Peyer's patch (tissue), 4 donors: ENCODE measurements at regions not wholly inside any gene's neighbourhood (a gene's known extent, or its start where the extent isn't known, plus 50 kb on each side); places are given as distances from the start of the nearest gene placed in this dataset.

ENCODE experiments used
- DNase-seq, 3 donors: peaks; one replicate each; pipeline ENCODE4 v3.0.0-alpha.2; 2017 to 2019
- H3K27ac ChIP-seq, 4 donors: fragments of 200-600 bp; sonication (generic); one replicate each; pipeline ENCODE4 v1.5.1; 2016 to 2019
- H3K27me3 ChIP-seq, 2 donors: fragments of 200-600 bp; sonication (generic); one replicate each; pipeline ENCODE4 v1.5.1; 2019
- H3K36me3 ChIP-seq, 3 donors: fragments of 200-600 bp; sonication (generic); one replicate each; pipeline ENCODE4 v1.5.1; 2016 to 2019
- H3K4me1 ChIP-seq, 4 donors: fragments of 200-600 bp; sonication (generic); one replicate each; pipeline ENCODE4 v1.5.1; 2016 to 2019
- H3K4me3 ChIP-seq, 4 donors: fragments of 200-600 bp; sonication (generic); 1 replicate in 3 of 4; 2 replicates in 1 of 4; pipeline ENCODE4 v1.5.1; 2016 to 2019; ENCODE audit warnings: mild to moderate bottlenecking in 1 of 4
- H3K9me3 ChIP-seq, 4 donors: fragments of 200-600 bp; sonication (generic); one replicate each; pipeline ENCODE4 v1.5.1; 2016 to 2019; ENCODE audit warnings: mild to moderate bottlenecking in 1 of 4
- POLR2A ChIP-seq, 2 donors: fragments of 450-650 bp; IDR thresholded peaks; one replicate each; pipeline ENCODE4 v1.5.1; 2017; ENCODE audit warnings: antibody characterized with exemption in 2 of 2, mild to moderate bottlenecking in 2 of 2, moderate library complexity in 2 of 2
- TF ChIP-seq, protein P1 (sequence below), 6 experiments: fragments of 450-650 bp in 4 of 6; fragments of 200-600 bp in 2 of 6; sonication (generic) in 1 of 6; IDR thresholded peaks; one replicate each; pipeline ENCODE4 v1.5.1; 2017 to 2019; ENCODE audit warnings: antibody characterized with exemption in 6 of 6, mild to moderate bottlenecking in 3 of 6, moderate library complexity in 1 of 6

DNA sequence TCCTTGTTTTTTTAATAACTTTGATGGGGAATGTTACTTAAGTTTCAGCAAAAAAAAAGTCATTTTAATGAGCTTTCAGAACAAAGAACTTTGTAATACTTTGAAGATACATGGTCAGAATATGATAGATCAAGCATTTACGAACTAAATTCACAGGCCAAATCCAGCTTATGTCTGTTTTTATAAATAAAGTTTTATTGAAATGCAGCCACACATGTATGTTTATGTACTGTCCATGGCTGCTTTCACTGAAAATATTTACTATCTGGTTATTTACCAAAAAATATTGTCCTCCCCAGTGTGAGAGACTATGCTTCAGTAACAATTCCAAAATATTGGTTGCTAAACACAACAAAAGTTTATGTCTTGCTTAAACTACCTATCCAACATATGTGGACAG, 366.7 kb downstream of the PIK3R1 start:
- Histone ChIP-seq H3K4me3 (no peak overlapping the region), H3K27ac (no peak overlapping the region), H3K36me3 (no peaks in the 10 kb centered on the region), H3K9me3 (no peaks in the 10 kb centered on the region), H3K4me1 (no peaks in the 10 kb centered on the region), H3K27me3 (no peaks in the 10 kb centered on the region)
- no peak for DNase-seq
- no peak for TF ChIP-seq POLR2A (IDR thresholded peaks at IDR 0.05)
- TF ChIP-seq, protein P1, sequence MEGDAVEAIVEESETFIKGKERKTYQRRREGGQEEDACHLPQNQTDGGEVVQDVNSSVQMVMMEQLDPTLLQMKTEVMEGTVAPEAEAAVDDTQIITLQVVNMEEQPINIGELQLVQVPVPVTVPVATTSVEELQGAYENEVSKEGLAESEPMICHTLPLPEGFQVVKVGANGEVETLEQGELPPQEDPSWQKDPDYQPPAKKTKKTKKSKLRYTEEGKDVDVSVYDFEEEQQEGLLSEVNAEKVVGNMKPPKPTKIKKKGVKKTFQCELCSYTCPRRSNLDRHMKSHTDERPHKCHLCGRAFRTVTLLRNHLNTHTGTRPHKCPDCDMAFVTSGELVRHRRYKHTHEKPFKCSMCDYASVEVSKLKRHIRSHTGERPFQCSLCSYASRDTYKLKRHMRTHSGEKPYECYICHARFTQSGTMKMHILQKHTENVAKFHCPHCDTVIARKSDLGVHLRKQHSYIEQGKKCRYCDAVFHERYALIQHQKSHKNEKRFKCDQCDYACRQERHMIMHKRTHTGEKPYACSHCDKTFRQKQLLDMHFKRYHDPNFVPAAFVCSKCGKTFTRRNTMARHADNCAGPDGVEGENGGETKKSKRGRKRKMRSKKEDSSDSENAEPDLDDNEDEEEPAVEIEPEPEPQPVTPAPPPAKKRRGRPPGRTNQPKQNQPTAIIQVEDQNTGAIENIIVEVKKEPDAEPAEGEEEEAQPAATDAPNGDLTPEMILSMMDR (IDR thresholded peaks at IDR 0.05): no peak

DNA sequence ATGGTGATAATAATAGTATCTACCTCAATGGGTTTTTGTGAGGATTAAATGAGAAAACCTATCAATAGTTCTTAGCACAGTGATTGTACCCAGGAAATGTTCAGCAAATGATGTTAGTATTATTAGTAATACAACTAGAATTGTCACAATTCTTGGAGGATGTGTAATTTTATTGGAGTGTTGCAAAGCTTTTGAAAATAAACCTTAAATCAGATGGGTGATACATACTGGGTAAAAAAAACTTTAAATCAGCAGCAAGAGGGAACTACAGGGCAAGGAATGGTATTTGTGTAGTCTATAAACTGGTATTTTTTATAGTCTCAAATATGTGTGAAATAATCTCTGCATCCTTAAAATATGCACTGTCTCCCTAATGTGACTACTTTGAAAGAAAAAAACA, 371.6 kb downstream of the PIK3R1 start:
- H3K4me1 ChIP-seq: no peaks in the 10 kb centered on the region
- no peaks in the 10 kb centered on the region for H3K36me3 ChIP-seq
- no peak for DNase-seq
- no peaks in the 10 kb centered on the region for H3K9me3 ChIP-seq
- H3K4me3 ChIP-seq: no peak overlapping the region
- H3K27me3 ChIP-seq: no peaks in the 10 kb centered on the region
- no peak for TF ChIP-seq POLR2A (IDR thresholded peaks at IDR 0.05)
- TF ChIP-seq, protein P1 (IDR thresholded peaks at IDR 0.05): no peak
- no peak overlapping the region for H3K27ac ChIP-seq

DNA sequence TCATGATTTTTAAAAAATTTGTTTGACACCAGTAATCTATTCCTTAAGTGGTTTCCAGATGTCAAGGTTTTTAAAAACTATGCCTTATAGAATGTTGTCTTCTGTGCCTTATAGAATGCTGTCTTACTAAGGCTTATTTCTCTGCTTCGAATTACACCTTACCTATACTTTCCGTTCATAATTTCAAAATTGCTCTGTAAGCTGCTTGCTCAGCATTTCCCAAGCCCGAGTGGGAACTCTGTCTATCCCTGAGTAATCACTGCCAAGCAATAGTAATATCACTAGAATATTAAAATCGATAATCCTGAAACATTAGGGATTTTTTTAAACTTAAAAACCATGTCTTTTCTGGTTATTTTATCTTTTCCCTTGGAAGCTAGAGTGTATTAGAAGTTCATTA, 376.3 kb downstream of the PIK3R1 start:
- Histone ChIP-seq H3K4me1 (no peaks in the 10 kb centered on the region), H3K36me3 (no peaks in the 10 kb centered on the region), H3K27me3 (no peaks in the 10 kb centered on the region), H3K4me3 (no peak overlapping the region), H3K27ac (no peak overlapping the region), H3K9me3 (no peaks in the 10 kb centered on the region)
- TF ChIP-seq POLR2A (IDR thresholded peaks at IDR 0.05): no peak
- TF ChIP-seq, protein P1 (IDR thresholded peaks at IDR 0.05): no peak
- DNase-seq: no peak

DNA sequence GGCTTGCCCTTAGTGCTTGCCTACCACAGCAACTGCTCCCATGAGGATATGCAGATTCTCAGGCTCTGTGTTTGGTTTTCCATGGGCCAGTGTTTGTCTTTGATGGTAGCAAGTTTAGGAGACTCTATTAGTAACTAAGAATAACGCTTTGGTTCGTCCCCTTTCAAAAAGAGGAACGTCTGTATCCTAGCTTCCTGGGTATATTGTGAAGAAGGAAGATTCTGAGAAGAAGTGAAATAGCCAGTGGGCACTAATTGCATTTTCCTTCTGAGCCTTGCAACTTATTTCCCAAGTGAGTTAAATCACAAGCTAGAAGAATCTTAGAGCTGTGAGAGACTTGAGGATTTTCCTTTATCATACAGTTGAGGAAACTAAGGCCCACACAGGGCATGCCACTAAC, 376.8 kb downstream of the PIK3R1 start:
- no peaks in the 10 kb centered on the region for H3K9me3 ChIP-seq
- no peak overlapping the region for H3K27ac ChIP-seq
- DNase-seq: no peak
- H3K4me3 ChIP-seq: no peak overlapping the region
- TF ChIP-seq, protein P1 (IDR thresholded peaks at IDR 0.05): no peak
- no peak for TF ChIP-seq POLR2A (IDR thresholded peaks at IDR 0.05)
- no peaks in the 10 kb centered on the region for H3K27me3 ChIP-seq
- no peaks in the 10 kb centered on the region for H3K36me3 ChIP-seq
- no peaks in the 10 kb centered on the region for H3K4me1 ChIP-seq

DNA sequence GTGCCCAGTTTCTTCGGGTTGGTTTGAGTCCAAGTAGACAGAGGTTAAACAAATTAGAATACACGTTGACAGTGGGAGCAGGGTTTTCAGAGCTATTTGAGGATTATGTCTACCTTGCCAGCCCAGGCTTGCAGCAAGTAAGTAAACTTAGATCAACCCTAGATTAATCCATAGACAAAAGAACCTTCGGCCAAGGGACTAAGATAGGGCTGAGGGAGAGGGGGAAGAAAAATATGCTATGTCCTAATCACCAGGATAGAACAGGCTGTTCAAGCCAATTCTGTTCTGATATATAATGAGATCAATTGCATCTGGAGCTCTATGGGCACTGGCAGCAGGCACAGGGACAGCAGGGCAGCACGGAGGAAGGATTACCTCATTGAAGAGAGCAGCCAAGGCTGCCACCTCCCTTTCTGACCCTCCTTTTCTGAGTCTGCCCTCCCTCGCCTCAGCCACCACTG, 377.7 kb downstream of the PIK3R1 start:
- no peak for DNase-seq
- no peaks in the 10 kb centered on the region for H3K4me1 ChIP-seq
- no peaks in the 10 kb centered on the region for H3K27me3 ChIP-seq
- no peaks in the 10 kb centered on the region for H3K36me3 ChIP-seq
- no peaks in the 10 kb centered on the region for H3K9me3 ChIP-seq
- no peak overlapping the region for H3K27ac ChIP-seq
- TF ChIP-seq POLR2A (IDR thresholded peaks at IDR 0.05): no peak
- TF ChIP-seq, protein P1 (IDR thresholded peaks at IDR 0.05): no peak
- no peak overlapping the region for H3K4me3 ChIP-seq

DNA sequence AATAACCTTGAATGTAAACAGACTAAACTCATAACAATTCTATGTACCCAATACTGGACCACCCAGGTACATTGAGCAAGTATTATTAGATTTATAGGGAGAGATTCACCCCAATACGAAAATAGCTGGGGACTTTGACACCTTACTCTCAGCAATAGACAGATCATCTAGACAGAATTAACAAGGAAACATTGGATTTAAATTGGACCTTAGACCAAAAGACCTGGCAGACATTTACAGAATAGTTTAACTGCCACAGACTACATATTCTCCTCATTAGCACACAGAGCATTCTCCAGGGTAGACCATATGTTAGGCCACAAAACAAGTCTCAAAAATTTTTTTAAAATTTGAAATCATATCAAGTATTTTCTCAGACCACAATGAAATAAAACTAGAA, 397.4 kb downstream of the PIK3R1 start:
- no peaks in the 10 kb centered on the region for H3K4me1 ChIP-seq

More for the DNA sequence above, 397.4 kb downstream of the PIK3R1 start:
- TF ChIP-seq POLR2A (IDR thresholded peaks at IDR 0.05): no peak
- TF ChIP-seq, protein P1 (IDR thresholded peaks at IDR 0.05): no peak
- no peaks in the 10 kb centered on the region for H3K36me3 ChIP-seq
- H3K27ac ChIP-seq: no peak overlapping the region
- H3K9me3 ChIP-seq: peaks cover 0 to 3% (median 0%) of the 10 kb centered on the region in 4 donors
- no peak overlapping the region for H3K4me3 ChIP-seq
- H3K27me3 ChIP-seq: no peaks in the 10 kb centered on the region
- no peak for DNase-seq
